ENCODE measurements at regions not wholly inside any gene's neighbourhood (a gene's known extent, or its start where the extent isn't known, plus 50 kb on each side); places are given as distances from the start of the nearest gene placed in this dataset.

GRCh38 chr13:64855506-64855905, 2374.6 kb downstream of the PCDH9 start:
- TF ChIP-seq, protein P1, sequence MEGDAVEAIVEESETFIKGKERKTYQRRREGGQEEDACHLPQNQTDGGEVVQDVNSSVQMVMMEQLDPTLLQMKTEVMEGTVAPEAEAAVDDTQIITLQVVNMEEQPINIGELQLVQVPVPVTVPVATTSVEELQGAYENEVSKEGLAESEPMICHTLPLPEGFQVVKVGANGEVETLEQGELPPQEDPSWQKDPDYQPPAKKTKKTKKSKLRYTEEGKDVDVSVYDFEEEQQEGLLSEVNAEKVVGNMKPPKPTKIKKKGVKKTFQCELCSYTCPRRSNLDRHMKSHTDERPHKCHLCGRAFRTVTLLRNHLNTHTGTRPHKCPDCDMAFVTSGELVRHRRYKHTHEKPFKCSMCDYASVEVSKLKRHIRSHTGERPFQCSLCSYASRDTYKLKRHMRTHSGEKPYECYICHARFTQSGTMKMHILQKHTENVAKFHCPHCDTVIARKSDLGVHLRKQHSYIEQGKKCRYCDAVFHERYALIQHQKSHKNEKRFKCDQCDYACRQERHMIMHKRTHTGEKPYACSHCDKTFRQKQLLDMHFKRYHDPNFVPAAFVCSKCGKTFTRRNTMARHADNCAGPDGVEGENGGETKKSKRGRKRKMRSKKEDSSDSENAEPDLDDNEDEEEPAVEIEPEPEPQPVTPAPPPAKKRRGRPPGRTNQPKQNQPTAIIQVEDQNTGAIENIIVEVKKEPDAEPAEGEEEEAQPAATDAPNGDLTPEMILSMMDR (conservative IDR thresholded peaks at IDR 0.05; ENCODE audit: low read depth, low read length) = no peak
- TF ChIP-seq POLR2A (IDR thresholded peaks at IDR 0.05; ENCODE audit: low read depth, low read length) (no peak), BHLHE40 (IDR thresholded peaks at IDR 0.05; ENCODE audit: low read depth, low read length) (no peak), CEBPB (IDR thresholded peaks at IDR 0.05; ENCODE audit: low read depth, low read length) (no peak), RAD21 (IDR thresholded peaks at IDR 0.05; ENCODE audit: low read length) (no peak), SMC3 (IDR thresholded peaks at IDR 0.05; ENCODE audit: low read depth, low read length) (no peak), MAZ (IDR thresholded peaks at IDR 0.05; ENCODE audit: borderline replicate concordance, low read depth, low read length) (no peak), USF2 (IDR thresholded peaks at IDR 0.05; ENCODE audit: low read depth, low read length) (no peak)
